NCI-H128 (cell line): ENCODE measurements at regions not wholly inside any gene's neighbourhood (a gene's known extent, or its start where the extent isn't known, plus 50 kb on each side); places are given as distances from the start of the nearest gene placed in this dataset.
A peak's percentile ranks its signal among the peaks of the same experiment; 100 is the strongest.

Experiments
- DNase-seq: peaks from one replicate; lab custom pipeline; 2025; ENCODE audit not compliant: unreplicated experiment; lab: John Stamatoyannopoulos, UW

DNA sequence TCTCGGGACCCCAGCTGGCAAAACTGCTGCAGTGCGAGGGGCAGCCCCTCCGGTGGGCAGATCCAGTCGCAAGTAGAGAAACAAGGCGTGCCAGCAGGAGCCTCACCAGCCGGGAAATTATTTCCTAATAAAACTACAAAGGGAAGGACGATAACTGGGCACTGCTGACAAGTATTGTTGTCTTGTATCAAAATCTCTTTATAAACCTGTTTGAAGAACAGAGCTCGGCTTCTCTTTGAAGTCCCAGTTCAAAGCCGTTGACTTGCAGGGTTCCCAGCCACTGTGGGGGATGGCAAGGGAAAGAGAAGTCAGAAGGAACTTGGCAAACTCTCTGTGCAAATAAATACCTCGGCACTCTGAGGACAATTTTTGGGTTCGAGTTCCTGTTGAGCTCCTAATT, 504.5 kb downstream of the CD83 start:
- no peak for DNase-seq

GRCh38 chr6:14622909-14623505, 505.4 kb downstream of the CD83 start:
- no peak for DNase-seq

DNA sequence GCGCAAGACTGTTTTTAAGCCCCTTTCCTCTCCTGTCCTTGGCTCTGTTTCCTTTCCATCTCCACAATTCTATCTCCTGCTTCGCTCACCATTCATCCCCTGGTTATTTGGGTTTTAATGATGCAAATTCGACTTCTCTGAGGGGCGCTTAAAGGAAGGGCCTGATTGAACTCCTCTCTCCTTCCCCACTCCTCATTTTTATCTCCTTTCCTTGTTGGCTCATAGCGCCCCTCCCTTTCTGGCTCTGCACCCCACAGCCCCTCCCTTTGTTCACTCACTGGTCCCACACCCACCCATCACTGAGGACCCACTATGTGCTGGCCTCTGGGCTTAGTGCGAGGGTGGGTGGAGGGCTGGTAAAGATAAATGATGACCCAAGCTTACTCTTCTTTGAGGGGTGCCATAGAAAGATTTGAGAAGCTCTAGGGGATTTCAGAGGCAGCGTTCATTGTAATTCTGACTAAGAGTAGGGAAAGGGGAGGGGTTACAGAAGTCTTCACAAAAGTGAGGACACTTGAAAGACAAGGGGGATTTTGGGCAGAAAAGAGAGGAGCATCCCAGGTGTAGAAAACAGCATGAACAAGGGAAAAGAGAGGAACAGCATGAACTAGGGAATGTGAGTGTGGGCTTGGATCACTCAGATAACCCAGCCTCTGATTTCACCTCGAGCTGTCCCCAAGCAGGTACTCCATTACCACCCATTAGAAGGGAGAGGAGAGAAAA, 507.8 kb downstream of the CD83 start:
- DNase-seq, result no peak

DNA sequence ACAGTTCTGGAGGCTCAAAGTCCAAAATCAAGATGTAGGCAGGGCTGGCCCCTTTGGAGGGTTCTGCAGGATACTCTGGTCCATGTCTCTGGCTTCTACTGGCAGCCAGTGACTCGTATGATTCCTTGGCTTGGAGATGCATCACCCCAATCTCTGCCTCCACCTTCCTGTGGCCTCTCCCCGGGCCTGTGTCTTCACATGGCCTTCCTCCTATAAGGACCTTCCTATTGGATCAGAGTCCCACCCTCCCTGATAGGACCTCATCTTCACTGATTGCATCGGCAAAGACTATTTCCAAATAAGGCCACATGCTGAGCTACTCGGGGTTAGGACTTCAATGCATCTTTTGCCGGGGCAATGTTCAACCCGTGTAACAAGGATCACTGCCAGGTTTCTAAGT, 509.0 kb downstream of the CD83 start:
- no peak for DNase-seq

- DNase-seq, result no peak
These were observed 512.4 kb downstream of the CD83 start for GRCh38 chr6:14630016-14630415.

- DNase-seq, result no peak
These were observed 515.9 kb downstream of the CD83 start for GRCh38 chr6:14633479-14633878.

- DNase-seq, result no peak
These were observed 516.5 kb downstream of the CD83 start for GRCh38 chr6:14634072-14634471.

GRCh38 chr6:14635195-14635594, 517.6 kb downstream of the CD83 start:
- DNase-seq, result no peak

GRCh38 chr6:14635934-14636591, 518.5 kb downstream of the CD83 start:
- DNase-seq, result no peak

DNA sequence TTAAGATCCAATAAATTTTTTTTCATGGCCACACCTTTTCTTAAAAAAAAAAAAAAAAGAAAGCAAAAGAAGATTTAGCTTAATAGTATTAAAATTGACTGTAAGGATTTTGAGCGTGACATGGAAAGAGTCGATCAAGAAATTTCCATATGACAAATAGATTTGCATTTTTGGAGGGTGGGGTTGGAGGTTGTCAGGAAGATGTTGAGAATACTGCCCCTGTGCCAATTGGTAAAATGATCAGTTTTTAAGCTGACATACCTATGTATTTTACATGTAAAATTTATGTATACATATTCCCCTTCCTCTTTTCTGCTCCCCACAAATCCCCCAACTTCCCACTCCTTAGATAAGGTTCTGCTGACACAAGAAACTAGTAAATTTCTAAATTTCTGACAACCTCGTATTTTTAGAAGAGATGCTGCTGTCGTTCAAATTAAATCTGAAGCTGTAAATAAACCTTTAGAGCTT, 520.9 kb downstream of the CD83 start:
- no peak for DNase-seq

DNA sequence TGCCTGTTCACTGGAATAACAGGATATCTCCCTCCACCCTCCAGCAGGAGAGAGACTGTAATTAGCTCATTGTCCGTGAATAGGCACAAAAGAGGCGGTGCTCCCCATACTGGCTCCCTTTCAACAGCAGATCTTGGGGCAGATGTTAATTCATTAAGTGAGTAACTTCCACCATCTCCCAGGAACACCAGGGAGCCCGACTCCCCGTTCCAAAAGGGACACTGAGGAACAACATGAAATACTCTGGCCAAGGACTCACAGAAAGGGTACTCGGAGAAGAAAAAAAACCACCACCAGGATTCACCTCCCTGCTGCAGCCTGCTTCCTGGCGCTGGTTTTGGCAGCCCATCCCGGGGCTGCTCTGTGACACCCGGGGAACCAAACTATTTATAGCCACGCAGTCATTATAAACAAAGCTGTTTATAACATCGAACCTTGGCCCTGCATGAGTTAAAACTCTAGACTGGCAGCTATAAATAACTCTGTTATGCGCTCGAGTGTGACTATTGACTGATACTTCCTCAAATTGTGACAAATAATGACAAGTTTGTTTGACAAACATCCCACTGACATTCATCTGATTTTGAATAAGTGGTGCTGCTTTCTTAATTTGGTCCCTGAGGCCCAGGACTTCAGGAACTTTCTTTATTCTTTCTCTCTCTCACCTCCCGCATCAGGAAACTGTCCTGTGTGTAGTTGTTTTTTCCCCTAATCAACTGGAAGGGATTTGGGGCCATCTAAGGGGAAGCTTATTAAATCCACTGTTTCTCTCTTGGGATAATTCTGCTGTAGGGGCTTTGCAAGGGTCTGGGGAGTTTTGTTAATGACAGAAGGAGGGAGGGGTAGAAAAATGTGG, 521.6 kb downstream of the CD83 start:
- peak; percentile 24 for DNase-seq

DNA sequence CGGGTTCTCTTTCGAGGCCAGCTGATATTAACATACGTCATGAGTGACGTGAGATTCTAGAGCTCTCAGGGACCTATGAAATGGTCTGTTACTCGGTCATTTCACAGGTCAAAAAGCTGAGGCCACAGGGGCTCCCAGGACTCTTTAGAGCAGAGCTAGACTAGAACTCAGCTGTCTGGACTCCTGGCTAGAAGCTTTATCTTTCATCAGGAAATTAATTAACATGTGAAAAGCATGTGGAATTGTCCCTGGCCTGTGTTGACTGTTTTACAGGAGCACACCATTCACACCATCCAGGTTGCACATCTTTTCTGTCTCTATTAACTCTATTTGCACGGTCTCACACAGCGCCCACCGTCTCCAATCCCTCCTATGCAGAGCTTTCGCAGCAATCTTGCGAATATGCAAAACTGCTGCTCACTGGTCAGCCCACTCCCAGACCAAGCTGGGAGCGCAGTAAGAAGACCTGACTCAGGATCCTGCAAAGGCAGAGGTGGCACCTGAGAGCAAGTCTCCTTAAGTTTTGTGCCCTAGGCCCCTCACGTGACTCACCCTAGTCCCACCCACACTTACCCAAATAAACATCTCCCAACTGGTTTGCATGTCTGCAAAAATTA, 522.5 kb downstream of the CD83 start:
- DNase-seq, result no peak

DNA sequence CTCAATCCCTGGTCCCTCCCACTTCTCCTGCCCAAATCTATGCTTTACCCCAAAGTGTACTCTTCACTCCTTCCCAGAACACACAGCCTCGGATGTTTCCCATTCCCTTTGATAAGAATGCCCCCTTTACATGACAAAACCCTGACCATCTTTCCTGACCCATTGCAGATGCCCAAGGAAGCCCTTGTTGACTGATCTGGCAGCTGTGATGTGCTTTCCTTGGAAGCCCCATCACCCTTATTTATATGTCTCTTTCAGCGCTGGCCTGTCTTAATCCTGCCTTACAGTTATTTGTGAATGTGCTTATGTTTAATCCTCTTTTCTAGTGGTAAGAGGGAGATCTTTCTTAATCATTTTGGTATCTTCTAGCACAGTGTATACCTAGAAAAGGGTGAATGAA, 523.1 kb downstream of the CD83 start:
- DNase-seq, result no peak

- no peak for DNase-seq
These were observed 524.0 kb downstream of the CD83 start for GRCh38 chr6:14641423-14642135.

DNA sequence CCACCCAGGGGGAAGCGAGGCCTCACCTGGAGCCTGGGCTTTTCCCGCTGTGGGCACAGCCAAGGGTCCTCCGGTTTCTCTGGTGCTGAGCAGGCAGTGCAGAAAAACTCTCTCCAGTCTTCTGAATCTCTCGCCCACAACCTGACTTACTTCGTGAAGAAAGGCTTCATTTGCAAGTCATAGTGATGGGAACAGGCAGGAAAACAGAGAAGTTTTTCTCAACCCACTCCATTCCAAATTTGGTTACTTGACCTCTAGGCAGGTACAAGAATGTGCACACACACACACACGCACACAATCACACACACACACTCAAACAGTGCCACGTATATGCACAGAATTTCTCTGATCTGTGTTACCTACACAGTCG, 524.5 kb downstream of the CD83 start:
- DNase-seq, result no peak

DNA sequence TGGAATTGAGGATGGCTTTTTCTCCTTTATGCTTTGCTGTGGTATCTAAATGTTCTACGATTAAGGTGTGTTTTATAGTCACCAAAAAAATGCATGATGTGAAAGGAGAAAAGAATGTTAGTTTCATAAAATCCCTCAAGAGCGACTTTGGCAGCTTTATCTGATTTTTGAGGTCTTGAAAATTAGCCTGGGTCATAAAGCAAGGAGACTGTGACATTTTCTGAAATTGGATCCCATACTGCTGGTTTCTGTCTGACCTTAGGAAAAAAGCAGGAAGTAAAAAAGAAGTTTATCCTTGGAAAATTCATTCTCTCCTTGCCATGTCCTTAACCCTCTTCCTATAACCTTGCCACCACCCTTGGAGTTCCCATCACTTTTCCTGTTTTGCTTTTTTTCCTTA, 525.3 kb downstream of the CD83 start:
- no peak for DNase-seq

- no peak for DNase-seq
These were observed 526.8 kb downstream of the CD83 start for GRCh38 chr6:14644381-14644780.

GRCh38 chr6:14645221-14645620, 527.6 kb downstream of the CD83 start:
- no peak for DNase-seq

DNA sequence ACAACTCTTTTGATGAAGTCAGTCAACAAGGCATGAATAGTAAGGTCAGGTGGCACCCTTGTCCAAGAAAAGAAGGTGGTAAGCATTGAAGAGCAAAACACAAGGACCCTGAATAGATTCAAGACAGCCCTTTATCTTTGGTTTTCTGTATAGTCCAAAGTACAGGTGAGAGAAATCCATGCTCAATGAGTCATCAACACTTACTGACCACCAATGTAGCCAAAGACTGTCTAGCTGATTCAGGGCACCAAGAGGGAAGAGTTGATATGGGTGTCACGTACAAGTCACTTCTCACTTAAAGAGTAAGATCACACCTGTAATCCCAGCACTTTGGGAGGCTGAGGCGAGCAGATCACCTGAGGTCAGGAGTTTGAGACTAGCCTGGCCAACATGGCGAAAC, 528.3 kb downstream of the CD83 start:
- DNase-seq, result no peak

DNA sequence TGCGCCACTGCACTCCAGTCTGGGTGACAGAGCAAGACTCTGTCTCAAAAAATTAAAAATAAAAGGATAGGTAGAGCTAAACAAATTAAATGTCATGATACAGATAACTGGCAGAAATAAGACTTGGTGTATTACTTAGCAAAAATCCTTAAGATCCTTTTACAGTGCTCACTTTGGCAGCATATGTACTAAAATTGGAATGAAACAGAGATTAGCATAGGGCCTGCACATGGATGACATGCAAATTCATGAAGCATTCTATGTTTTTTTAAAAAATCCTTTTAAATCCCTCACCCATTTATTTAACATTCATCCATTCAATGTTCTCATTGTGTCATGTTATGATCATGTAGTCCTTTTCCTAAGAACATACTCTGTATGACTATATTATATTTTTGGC, 528.8 kb downstream of the CD83 start:
- DNase-seq, result no peak
